ENCODE measurements at regions not wholly inside any gene's neighbourhood (a gene's known extent, or its start where the extent isn't known, plus 50 kb on each side); places are given as distances from the start of the nearest gene placed in this dataset.

- DNase-seq (ENCODE audit: low spot score) = no peak
- CTCF ChIA-PET = no interaction called here
- POLR2A ChIA-PET (ENCODE audit: low non-redundant PET) = no interaction called here
- H3K27ac ChIP-seq = no peak overlapping the region
- TF ChIP-seq CTCF (conservative IDR thresholded peaks at IDR 0.05; ENCODE audit: low read depth) = no peak
These were observed 1326.7 kb downstream of the MRPL39 start for GRCh38 chr21:24280596-24280995.

GRCh38 chr21:24278711-24279110 lies 1328.6 kb downstream of the MRPL39 start:
- ChIA-PET CTCF (interaction anchor here (0.6 kb wide), 1 partner anchor 584 kb away, joined by 4 read pairs; no protein-coding TSS in a partner anchor), POLR2A (ENCODE audit: low non-redundant PET) (no interaction called here)
- DNase-seq (ENCODE audit: low spot score) = no peak
- H3K27ac ChIP-seq = no peak overlapping the region
- no peak for TF ChIP-seq CTCF (conservative IDR thresholded peaks at IDR 0.05; ENCODE audit: low read depth)

GRCh38 chr21:24276204-24276603 lies 1331.1 kb downstream of the MRPL39 start:
- DNase-seq (ENCODE audit: low spot score) = no peak
- no peak for TF ChIP-seq CTCF (conservative IDR thresholded peaks at IDR 0.05; ENCODE audit: low read depth)
- POLR2A ChIA-PET (ENCODE audit: low non-redundant PET) = no interaction called here
- no peak overlapping the region for H3K27ac ChIP-seq
- CTCF ChIA-PET = interaction anchor here (0.5 kb wide), 1 partner anchor 907 kb away, joined by 3 read pairs; no protein-coding TSS in a partner anchor

GRCh38 chr21:24275616-24276015 lies 1331.7 kb downstream of the MRPL39 start:
- POLR2A ChIA-PET (ENCODE audit: low non-redundant PET) = no interaction called here
- no peak for DNase-seq (ENCODE audit: low spot score)
- TF ChIP-seq CTCF (conservative IDR thresholded peaks at IDR 0.05; ENCODE audit: low read depth) = no peak
- H3K27ac ChIP-seq = no peak overlapping the region
- CTCF ChIA-PET = interaction anchor here (0.5 kb wide), 1 partner anchor 907 kb away, joined by 3 read pairs; no protein-coding TSS in a partner anchor

GRCh38 chr21:24272521-24272938 lies 1334.8 kb downstream of the MRPL39 start:
- H3K27ac ChIP-seq = no peak overlapping the region
- POLR2A ChIA-PET (ENCODE audit: low non-redundant PET) = no interaction called here
- CTCF ChIA-PET = no interaction called here
- no peak for TF ChIP-seq CTCF (conservative IDR thresholded peaks at IDR 0.05; ENCODE audit: low read depth)
- no peak for DNase-seq (ENCODE audit: low spot score)

- no peak for TF ChIP-seq CTCF (conservative IDR thresholded peaks at IDR 0.05; ENCODE audit: low read depth)
- no peak for DNase-seq (ENCODE audit: low spot score)
- CTCF ChIA-PET = no interaction called here
- POLR2A ChIA-PET (ENCODE audit: low non-redundant PET) = no interaction called here
- H3K27ac ChIP-seq = no peak overlapping the region
These were observed 1341.3 kb downstream of the MRPL39 start for GRCh38 chr21:24265987-24266386.

GRCh38 chr21:24260751-24261150 lies 1346.5 kb downstream of the MRPL39 start:
- no peak for DNase-seq (ENCODE audit: low spot score)
- ChIA-PET POLR2A (ENCODE audit: low non-redundant PET) (no interaction called here), CTCF (no interaction called here)
- TF ChIP-seq CTCF (conservative IDR thresholded peaks at IDR 0.05; ENCODE audit: low read depth) = no peak
- no peak overlapping the region for H3K27ac ChIP-seq

Measured in RWPE1 (cell line).